Progenitor cell of endocrine pancreas (in vitro differentiated cells): ENCODE measurements at regions not wholly inside any gene's neighbourhood (a gene's known extent, or its start where the extent isn't known, plus 50 kb on each side); places are given as distances from the start of the nearest gene placed in this dataset.

ENCODE experiments used
- DNase-seq: peaks from one replicate; pipeline ENCODE4 v3.0.0; 2021; ENCODE audit warnings: low spot score; ENCODE audit not compliant: unreplicated experiment
- H3K27ac Mint-ChIP-seq: 2 replicates; pipeline ENCODE4 v1.8.0; 2021; ENCODE audit warnings: mild to moderate bottlenecking, moderate library complexity, mixed read lengths
- H3K27me3 Mint-ChIP-seq: 2 replicates; pipeline ENCODE4 v1.8.0; 2021; ENCODE audit warnings: mixed read lengths
- H3K36me3 Mint-ChIP-seq: 2 replicates; pipeline ENCODE4 v1.8.0; 2022; ENCODE audit warnings: mixed read lengths; ENCODE audit not compliant: insufficient read depth
- H3K4me1 Mint-ChIP-seq: 2 replicates; pipeline ENCODE4 v1.8.0; 2021; ENCODE audit warnings: low read depth, mixed read lengths
- H3K4me3 Mint-ChIP-seq: 2 replicates; pipeline ENCODE4 v1.8.0; 2021; ENCODE audit warnings: low read depth, mild to moderate bottlenecking, moderate library complexity, mixed read lengths
- H3K9me3 Mint-ChIP-seq: 2 replicates; pipeline ENCODE4 v1.8.0; 2021; ENCODE audit warnings: low read depth, mixed read lengths
- TF ChIP-seq, protein P1 (sequence below): fragments of 200-600 bp; sonication (generic); IDR thresholded peaks from one replicate; pipeline ENCODE4 v1.5.0; 2021; ENCODE audit warnings: antibody characterized with exemption, mild to moderate bottlenecking; ENCODE audit not compliant: unreplicated experiment

DNA sequence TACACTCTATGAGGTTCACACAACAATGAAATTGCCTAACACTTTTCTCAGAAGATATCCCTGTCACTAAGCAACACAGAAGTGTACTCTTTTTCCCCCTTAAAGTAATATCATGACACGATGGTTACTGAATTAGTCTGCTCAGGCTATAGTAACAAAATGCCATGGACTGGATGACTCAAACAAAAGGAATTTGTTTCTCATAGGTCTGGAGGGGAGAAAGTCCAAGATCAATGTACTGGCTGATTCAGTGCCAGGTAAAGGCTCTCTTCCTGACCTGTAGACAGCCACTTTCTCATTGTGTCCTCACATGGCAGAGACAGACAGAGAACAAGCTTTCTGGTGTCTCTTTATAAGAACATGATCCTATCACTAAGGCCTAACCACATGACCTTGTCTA, 211.9 kb downstream of the RBM43 start:
- H3K27me3 Mint-ChIP-seq: peaks cover 3% of the 10 kb centered on the region
- no peaks in the 10 kb centered on the region for H3K36me3 Mint-ChIP-seq
- H3K4me3 Mint-ChIP-seq: no peak overlapping the region
- DNase-seq: no peak
- no peak overlapping the region for H3K27ac Mint-ChIP-seq
- H3K4me1 Mint-ChIP-seq: peaks cover 4% of the 10 kb centered on the region
- TF ChIP-seq, protein P1, sequence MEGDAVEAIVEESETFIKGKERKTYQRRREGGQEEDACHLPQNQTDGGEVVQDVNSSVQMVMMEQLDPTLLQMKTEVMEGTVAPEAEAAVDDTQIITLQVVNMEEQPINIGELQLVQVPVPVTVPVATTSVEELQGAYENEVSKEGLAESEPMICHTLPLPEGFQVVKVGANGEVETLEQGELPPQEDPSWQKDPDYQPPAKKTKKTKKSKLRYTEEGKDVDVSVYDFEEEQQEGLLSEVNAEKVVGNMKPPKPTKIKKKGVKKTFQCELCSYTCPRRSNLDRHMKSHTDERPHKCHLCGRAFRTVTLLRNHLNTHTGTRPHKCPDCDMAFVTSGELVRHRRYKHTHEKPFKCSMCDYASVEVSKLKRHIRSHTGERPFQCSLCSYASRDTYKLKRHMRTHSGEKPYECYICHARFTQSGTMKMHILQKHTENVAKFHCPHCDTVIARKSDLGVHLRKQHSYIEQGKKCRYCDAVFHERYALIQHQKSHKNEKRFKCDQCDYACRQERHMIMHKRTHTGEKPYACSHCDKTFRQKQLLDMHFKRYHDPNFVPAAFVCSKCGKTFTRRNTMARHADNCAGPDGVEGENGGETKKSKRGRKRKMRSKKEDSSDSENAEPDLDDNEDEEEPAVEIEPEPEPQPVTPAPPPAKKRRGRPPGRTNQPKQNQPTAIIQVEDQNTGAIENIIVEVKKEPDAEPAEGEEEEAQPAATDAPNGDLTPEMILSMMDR: no peak
- H3K9me3 Mint-ChIP-seq: no peaks in the 10 kb centered on the region

DNA sequence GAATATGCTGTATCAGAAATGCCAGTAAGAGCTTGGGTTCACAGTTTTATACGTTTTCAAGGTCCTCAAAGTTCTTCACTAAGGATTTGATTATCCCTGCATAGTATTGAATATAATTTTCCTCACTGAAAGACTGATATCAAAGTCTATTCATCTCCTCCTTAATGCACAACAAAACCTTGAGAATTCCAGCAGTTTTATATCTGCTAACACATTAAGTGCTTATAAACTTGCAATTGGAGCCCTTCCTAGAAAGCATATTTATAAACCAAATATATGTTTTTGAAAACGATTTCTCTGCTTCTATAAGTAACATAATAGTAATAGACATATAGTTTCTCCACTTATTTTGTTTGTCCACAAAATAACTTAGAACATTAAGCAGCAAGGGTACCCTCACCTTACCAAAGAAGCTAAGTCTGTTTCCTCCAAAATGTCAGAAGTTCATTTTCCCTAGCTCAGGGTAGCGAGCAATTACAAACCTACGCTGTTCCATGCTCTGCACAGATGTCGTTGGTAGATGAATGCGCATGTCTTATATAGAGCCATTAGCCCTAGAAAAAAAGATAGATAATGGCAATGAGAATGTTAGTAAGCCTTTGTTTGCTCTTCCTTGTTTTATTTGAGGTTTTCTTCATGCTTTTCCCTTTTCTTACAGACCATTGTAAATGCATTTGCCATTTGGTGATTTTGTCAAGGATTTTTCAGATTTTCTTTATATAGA, 213.2 kb downstream of the RBM43 start:
- Mint-ChIP-seq H3K9me3 (no peaks in the 10 kb centered on the region), H3K27me3 (peaks cover 3% of the 10 kb centered on the region), H3K27ac (no peak overlapping the region), H3K4me3 (no peak overlapping the region), H3K4me1 (peaks cover 4% of the 10 kb centered on the region), H3K36me3 (no peaks in the 10 kb centered on the region)
- TF ChIP-seq, protein P1: no peak
- DNase-seq: no peak

DNA sequence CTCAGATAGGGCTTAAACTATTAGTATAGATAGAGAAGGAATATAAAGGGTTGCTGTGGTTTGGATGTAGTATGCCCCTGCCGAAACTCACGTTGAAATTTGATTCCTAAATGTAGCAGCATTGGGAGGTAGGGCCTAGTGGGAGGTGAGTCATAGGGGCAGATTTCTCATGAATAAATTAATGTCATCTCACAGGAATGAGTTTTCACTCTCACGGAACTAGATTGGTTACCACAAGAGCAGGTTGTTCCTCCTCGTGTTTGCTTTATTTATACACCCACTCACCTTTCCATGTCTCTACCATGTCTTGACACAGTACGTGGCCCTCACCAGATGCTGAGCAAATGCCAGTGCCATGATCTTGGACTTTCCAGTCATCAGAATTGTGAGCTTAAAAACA, 218.2 kb downstream of the RBM43 start:
- Mint-ChIP-seq H3K4me1 (no peaks in the 10 kb centered on the region), H3K36me3 (no peaks in the 10 kb centered on the region), H3K4me3 (no peak overlapping the region), H3K9me3 (no peaks in the 10 kb centered on the region), H3K27ac (no peak overlapping the region), H3K27me3 (no peaks in the 10 kb centered on the region)
- TF ChIP-seq, protein P1: no peak
- DNase-seq: no peak

DNA sequence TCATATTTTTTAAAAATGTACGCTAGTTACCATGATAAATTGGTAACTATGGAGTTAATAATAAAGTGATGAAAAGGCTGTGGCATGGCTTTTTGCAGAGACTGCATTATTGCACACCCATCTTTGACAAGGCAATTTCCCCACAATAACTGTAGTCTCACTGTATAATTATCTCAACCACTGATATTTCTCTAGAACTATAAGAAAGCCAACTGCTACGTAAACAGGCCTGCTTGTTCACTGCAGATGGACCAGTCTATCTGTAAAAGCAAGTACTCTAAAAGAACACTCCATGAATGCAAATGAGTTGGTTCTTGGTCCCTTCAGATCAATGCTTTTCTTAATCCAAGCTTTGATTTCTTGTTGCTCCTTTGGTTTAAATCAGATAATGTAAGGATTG, 218.7 kb downstream of the RBM43 start:
- H3K36me3 Mint-ChIP-seq: no peaks in the 10 kb centered on the region
- H3K4me1 Mint-ChIP-seq: no peaks in the 10 kb centered on the region

DNA sequence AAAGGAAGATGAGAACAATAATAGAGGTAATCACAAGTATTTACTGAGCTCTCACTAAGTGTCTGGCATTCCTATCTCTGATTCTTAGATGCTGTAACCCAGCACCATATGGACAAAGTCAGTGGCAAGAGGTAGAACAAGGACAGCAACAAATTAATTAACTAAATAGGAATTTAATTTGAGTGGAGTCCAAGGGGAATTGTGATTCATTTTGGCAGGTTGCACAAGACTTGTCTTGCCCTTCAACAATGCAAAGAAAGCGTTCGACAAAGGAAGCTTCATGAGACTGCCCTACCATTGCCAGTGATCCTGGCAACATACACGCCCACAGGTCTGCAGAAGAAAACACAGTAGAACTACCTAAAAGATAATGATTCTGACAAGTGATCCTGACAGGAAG, 221.6 kb downstream of the RBM43 start:
- H3K9me3 Mint-ChIP-seq: no peaks in the 10 kb centered on the region

More for the DNA sequence above, 218.7 kb downstream of the RBM43 start:
- TF ChIP-seq, protein P1: no peak
- no peak for DNase-seq
- Mint-ChIP-seq H3K27me3 (no peaks in the 10 kb centered on the region), H3K4me3 (no peak overlapping the region), H3K27ac (no peak overlapping the region), H3K9me3 (no peaks in the 10 kb centered on the region)

More for the DNA sequence above, 221.6 kb downstream of the RBM43 start:
- no peaks in the 10 kb centered on the region for H3K27me3 Mint-ChIP-seq
- H3K4me3 Mint-ChIP-seq: no peak overlapping the region
- TF ChIP-seq, protein P1: no peak
- H3K4me1 Mint-ChIP-seq: no peaks in the 10 kb centered on the region
- H3K36me3 Mint-ChIP-seq: no peaks in the 10 kb centered on the region
- H3K27ac Mint-ChIP-seq: no peak overlapping the region
- DNase-seq: no peak
